Hematopoietic multipotent progenitor cell treated with erythropoietin and hydrocortisone succinate and interleukin-3 and kit ligand, for 6 days (in vitro differentiated cells): ENCODE measurements at regions not wholly inside any gene's neighbourhood (a gene's known extent, or its start where the extent isn't known, plus 50 kb on each side); places are given as distances from the start of the nearest gene placed in this dataset.
A peak's percentile ranks its signal among the peaks of the same experiment; 100 is the strongest.

Experiments
- DNase-seq: peaks from one replicate; pipeline ENCODE4 v3.0.0-alpha.2; 2015

DNA sequence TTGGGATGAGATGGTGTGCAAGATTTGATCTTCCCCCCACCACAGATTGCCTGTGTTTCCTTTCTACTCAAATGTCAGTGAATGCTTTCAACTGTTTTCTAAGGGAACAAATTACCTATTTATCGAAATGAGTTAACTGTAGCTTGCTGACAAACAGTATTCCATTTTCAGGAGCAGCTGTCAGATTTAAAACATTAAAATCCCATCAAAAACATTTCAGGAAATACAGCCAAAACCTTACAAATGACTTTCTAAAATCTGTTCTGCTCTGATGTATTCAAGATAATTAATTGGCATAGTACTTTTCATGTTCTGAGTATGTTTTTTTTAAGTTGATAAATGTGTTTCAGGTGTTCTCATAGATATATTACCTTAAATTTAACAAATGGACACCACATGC lies 158.0 kb upstream of the DMRTA1 start:
- no peak for DNase-seq

DNA sequence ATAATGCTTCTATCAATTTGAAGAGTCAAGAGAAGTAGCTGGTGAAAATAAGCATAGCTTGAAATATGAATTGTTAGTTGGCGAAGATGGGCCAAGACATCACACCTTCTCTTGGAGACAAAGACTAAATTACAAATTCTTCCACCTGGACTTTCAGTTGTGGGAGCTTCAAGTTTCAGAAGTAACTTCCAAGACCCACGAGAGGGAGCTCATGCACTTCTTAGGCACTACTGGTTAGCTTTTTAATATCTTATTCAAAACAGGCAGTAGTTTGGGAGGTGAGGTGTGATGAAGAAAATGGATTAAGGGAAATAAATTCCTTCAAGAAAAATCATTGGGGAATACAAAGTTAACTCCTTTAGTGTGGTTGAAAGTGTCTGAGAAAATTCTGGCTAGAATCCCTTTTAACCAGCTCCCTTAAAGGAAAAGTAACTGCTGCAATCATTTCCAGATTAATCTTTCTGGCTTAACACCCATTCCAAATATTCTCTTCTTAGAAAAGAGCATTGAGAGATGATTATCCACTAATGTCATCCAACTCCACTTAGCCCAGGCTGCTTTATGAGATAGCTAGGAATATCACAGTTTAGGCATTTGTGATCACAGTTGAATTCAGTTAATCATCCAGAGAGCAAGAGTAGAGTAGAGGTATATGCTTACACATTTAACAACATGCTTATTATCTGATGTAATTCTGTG lies 139.5 kb upstream of the DMRTA1 start:
- DNase-seq: peak; percentile 53

DNA sequence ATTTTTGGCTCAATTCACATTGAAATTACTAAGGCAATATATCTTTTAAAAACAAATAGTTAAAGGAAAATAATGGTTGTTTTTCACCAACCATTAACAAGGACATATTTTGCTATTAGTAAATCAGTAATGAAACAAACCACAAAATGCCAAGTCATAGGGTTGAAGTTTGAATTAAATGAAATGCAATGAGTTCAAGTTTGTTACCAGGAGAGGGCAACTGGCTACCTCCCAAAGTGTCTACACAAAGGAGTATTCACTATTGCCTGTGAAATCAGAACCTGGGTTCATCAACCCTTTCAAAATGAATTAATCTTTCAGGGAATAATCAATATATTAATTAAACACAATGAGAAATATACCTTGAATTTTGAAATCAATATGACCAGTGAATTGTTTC lies 138.4 kb upstream of the DMRTA1 start:
- DNase-seq: no peak

DNA sequence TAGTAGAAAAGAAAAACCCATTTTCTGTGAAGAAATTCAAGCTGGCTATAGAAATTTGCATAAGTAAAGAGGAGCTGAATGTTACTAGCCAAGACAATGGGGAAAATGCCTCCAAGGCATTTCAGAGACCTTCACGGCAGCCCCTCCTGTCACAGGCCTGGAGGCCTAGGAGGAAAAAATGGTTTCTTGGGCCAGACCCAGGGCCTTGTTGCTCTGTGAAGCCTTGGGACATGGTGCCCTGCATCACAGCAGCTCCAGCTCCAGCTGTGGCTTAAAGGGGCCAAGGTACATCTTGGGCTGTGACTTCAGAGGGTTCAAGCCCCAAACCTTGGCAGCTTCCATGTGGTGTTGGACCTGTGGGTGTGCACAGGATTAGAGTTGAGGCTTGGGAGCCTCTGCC lies 130.0 kb upstream of the DMRTA1 start:
- DNase-seq: no peak

DNA sequence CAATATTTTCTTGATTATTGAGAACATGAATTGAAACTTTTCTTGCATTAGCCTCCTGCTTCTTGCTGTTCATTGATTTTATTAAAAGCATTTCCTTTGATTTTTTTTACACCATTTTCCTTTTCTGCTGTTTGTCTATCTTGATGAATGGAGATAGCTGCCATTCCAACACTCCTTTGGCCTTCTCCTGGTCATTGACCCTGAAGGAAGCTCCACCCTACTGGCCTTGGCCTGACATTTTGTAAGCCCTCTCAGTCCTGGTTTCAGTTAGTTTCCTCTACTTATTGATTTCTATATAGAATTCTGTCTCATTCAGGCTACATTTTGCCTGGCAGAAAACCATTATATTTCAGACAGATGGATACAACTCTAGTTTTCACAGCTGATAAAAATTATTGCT lies 115.1 kb upstream of the DMRTA1 start:
- no peak for DNase-seq

DNA sequence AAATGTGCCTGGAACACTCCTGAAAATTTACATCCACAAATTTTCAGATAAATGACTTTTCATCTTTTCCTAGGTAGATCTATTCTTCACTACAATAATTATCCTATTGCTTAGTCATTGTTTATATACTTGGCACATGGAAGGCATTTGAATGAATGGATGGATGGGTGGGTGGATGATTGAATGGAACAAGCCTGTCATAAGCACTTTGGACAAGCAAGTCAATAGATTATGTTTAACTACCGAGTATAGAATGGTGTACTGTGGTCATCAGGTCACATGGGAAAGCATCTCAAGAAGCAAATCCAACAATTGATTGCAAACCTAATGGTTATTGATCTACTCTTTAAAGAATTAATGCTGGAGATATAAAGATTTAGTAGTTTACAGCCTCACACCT lies 114.4 kb upstream of the DMRTA1 start:
- DNase-seq: no peak

DNA sequence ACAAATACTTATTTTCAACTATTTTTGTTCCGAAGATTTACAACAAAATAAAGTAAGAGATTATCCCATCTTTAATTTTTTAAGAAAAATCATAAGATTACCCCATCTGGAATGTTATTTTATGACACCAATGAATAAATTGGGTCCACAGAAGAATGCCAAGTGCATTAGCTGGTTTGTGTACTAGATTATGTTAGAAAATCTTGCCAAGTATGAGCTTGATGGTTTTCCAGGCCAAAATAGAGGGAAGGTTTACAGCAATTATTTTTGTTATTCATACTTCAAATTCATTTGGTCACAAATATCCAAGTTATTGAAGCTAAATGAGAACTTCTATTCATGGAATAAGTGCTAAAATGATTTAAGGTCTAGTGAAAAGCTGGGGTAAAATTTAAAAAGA lies 109.4 kb upstream of the DMRTA1 start:
- DNase-seq: no peak

DNA sequence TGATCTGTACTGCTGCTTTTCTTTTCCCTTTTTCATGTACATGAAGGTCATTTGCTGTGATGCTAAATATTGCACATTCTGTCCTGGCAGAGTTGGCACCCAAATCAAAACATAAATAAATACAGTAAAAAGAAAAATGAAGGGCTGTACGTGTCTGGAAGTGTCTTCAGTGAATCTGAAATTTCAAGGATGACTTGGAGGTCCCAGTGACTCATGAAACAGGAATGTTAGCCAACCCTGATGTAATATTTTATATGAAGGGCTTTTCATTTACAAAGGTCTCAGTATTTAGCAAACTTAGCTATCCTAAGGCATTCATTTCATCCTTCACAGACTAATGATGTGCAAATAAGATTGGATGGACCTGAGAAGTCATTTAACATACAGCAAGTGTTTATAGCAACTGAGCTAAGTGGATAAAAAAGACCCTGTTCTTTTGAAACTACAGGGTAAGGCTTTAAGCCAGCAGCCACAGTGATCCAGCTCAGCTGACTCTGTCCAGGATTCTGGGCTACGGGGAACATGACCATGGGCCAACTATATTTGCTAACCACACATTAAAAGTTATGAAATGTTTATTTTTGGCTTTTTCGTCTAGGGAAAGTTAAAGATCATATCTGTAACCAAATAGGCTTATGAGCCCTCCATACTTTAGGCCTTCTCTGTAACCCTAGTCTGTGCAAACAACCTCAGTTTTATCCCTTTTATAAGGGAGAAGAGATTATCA lies 104.0 kb upstream of the DMRTA1 start:
- no peak for DNase-seq

DNA sequence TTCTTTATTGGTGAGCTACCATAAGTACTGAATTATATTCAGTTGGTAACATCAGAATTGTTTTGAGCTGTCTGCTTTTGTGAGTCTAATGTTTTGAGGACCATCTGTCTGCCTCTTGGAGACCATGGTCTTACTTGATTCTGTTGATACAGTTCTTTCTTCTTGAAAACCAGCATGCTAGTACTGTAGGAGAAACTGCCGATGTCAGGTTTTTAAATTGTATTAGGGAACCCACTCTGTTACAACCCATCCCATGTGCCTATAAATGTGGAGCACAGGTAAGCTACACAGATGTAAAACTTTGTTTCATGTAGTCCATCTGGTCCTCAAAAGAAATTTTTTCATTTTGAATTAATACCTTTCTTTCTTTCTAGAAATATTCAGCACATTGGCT lies 103.4 kb upstream of the DMRTA1 start:
- DNase-seq: no peak

DNA sequence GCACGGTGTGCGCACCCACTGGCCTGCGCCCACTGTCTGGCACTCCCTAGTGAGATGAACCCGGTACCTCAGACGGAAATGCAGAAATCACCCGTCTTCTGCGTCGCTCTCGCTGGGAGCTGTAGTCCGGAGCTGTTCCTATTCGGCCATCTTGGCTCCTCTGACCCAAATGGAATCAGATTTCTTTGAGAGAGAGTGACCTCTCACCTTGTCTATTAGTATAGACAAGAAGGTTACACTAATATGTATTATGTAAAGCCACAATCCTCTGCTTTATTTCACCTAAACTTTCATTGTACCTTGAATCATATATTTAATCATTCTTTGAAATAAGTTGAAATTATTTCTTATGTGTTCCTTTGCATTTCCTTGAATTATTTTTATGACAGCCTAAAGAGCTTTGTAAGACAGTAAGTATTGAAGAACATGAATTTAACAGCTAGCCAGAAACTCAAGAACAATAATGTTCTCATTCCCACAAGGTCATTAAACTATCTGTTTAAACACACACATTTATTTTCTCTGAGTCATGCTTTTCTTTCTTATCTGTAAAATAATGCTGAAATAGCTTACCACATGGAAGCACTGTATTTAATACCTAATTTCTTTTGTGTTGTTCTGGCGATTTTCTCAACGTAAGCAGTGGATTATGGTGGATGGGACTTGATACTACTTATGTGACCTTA lies 91.8 kb upstream of the DMRTA1 start:
- DNase-seq: no peak

DNA sequence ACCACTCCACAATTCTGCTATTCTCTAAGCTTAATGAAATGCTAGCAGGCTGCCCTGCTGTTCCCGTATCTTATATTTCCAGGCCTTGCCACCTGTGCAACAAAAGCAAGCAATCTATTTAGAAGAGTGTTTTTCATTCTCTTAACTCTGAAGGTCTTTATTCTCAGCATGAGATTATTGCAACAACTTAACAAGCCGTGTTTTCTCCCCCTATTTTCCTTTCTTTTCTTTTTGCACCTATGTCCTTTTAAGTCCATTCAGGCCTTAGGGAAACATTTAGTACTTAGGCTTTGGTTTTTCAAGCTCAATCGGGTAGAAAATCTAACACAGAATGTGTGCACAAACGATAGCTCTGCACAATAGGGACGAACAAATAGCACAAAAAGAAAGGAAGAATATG lies 89.6 kb upstream of the DMRTA1 start:
- DNase-seq: no peak

DNA sequence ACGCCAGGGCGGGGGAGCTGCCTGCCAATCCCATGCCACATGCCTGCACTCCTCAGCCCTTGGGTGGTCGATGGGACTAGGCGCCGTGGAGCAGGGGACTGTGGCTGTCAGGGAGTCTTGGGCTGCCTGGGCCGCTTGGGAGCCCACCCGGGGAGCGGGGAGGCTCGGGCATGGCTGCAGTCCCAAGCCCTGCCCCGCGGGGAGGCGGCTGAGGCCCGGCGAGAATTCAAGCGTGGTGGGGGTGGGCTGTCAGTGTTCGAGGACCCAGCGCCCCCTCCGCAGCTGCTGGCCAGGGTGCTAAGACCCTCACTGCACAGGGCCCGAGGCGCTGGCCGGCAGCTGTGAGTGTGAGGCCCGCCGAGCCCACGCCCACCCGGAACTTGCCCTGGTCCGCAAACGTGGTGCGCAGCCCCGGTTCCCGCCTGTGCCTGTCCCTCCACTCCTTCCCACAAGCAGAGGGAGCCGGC lies 83.2 kb upstream of the DMRTA1 start:
- no peak for DNase-seq

DNA sequence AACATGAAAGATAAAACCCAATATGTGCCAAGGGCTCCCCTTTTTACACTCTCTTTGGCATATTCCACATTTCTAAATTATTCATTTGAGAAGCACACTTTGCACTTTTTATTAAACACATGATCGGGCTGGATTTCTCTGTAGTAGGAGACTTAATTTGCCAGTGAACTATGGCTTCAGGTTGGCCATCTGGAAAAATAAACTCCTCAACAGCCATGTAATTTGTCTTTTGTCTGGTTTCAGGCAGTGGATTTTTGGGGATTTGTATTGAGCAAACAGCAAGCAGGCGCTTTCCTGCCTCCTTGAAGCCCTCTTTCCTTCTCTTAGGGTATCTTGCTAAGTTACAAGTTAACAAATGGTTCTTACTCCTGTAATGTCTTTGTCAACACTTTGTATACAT lies 73.0 kb upstream of the DMRTA1 start:
- DNase-seq: no peak

DNA sequence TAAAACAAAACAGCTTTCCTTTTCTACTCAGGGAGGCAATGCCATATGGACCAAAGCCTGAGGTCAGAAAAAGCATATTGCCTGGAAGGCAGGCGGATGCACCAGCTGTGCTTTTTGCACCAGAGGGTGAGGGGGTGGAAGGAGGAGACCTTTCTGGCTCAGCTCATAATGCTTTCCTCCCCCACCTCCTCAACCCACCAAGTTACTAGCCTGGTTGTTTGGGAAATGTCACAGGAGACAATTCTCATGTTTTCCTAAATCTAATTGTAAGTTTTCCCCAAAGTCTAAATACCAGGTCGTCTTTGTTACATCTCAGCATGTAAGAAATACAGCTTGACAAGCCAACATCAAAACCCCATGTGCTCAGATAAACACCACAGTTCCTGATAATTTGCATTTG lies 72.6 kb upstream of the DMRTA1 start:
- no peak for DNase-seq

DNA sequence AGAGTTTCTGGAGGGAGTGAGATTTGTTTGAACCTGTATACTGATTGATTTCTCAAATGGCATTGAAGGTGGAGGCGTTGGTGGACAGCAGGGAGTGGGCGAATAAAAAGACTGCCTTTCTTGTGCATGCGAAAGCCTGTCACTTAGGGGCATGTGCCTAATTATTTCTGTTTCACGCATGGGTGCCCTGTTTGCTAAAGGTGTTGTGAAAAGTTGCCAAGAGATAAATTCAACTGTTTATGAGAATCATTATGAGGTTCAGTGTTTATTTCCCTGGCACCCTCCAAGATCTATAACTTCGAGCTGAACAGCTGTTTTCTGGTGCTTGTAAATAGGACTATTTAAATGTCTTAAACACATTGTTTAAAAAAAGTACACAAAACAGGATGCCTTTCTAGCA lies 67.4 kb upstream of the DMRTA1 start:
- no peak for DNase-seq

DNA sequence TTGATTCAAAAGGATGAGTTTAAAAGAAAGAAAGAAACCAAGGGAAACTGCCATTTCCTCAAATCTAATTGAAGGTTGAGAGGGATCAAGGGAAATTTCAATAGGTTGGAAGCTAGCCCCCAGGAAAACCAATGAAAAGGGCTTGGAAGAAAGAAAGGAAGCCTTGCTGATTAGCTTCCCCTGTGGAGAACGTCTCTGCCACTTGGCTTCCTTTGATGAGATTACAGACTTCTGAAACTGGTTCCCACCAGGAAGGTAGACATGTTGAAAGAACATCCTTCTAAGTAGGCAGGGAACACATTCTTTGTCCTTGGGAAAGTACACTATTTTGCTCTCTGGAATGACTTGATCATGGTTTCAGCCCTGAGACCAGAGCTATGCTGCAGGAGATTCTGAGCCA lies 65.5 kb upstream of the DMRTA1 start:
- no peak for DNase-seq

DNA sequence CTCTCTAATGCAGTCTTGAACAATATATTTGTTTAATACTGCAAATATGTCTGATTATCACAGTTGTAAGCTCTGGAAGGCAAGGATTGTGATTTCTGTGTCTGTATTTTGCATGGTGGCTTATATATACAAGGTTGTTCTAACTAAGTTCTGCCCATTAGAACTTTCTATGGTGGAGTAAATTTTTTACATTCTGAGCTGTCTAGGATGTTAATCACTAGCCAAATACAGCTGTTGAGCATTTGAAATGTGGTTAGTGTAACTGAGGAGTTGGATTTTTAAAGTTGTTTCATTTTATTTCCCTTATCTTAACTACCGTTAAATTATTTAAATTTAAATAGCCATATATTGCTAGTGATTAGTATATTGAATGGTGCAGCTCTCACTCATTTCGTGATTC lies 64.3 kb upstream of the DMRTA1 start:
- DNase-seq: no peak

DNA sequence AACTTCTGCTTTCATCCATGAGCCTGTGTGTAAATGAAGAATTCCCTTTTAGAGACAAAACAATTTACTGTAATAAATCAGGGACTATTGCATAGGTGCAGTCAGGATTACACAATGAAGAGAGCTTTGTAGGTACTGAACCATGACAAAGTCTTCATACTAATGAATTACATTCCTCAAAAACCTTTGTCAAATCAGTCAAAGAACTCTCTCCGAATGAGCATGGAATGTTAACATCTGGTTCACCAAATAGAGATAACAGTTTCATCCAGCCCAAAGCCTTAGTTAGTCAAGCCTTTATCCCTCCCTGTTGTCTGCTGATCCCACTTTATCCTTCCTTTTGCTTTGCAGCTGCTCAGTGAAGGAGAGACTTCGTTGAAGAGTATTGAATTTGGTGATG lies 62.9 kb upstream of the DMRTA1 start:
- DNase-seq: no peak

DNA sequence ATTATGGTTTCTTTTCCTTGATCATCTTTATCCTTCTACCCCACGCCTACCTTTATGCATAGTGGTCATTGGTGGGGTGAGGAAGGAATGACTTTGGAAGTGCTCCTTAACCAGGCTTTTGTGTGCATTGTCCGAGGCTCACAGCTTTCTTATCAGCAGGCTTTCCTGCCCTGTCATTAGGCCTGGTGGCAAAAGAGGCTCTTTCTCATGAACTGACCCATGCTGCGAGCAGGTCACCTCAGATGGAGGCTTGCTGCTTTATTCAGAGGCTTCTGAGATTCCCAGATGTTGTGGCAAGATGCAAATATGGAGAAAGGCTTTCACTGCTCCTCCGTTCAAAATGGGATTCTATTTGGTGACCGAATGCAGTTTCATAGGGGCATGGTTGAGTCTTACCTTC lies 57.4 kb upstream of the DMRTA1 start:
- DNase-seq: no peak

DNA sequence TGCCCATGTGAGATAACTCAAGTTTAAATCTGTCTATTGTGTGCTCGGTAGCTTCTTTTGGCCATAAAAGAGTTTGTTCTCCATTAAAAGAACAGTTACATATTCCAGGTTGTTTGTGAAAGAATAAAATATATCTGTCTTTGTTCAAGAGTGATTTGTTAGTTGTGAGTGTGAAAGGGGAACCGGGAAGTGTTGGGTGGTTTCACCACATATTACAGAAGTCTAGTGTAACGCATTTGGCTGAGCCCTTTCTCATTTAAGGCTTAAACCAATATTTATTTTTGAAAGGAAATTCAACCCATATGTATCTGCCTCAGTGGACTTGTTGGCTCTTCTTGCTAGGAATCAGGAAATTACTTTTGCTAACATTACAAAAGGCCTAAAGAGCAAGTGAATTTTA lies 54.1 kb upstream of the DMRTA1 start:
- DNase-seq: no peak

DNA sequence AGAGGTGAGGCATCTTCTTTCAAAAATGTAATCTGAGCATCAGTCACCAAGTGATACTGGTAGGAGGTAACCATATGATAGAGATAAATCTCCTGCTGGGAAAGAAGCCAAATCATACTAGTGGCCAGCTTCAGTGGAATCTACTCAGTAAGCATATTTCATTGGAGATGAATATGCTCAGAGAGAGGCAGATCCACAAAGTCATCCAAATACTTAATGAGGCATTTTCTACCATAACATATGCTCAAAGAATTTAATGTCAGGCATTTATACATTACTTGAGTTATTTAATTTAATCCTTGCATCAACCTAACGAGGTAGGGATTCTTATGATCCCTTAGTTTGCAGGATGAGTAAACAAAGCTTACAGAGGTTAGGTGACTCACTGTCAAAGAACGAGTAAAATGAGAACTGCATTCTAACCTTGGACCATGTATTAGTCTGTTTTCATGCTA lies 50.9 kb upstream of the DMRTA1 start:
- DNase-seq: no peak
